NCI-H69 (cell line): ENCODE measurements at regions not wholly inside any gene's neighbourhood (a gene's known extent, or its start where the extent isn't known, plus 50 kb on each side); places are given as distances from the start of the nearest gene placed in this dataset.
A peak's percentile ranks its signal among the peaks of the same experiment; 100 is the strongest.
"Not testable (repeated sequence)": the region's sequence is repeated elsewhere in the genome, so short reads cannot be mapped to it uniquely, and the experiment has no call there.

Experiments used
- DNase-seq: peaks from one replicate; lab custom pipeline; 2025; lab: John Stamatoyannopoulos, UW

DNA sequence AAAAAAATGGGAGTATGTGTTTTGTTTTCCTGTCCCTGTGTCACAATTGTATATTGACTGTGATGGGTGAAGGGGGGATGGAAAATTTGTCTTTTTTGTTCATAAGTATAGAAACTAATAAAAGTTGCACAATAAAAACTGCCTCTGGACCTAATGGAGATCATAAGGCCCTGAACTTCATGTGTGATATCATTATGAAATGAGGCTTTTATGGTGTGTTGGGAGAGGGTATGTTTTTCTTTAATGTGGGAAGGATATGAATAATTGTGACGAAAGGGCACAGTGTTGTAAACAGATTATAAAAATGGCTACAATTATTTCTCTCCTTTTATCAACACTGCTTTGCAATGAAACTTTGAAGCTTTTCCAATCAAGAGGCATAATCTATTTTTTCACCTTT is 1889.3 kb upstream of the CELF4 start:
- DNase-seq = no peak

DNA sequence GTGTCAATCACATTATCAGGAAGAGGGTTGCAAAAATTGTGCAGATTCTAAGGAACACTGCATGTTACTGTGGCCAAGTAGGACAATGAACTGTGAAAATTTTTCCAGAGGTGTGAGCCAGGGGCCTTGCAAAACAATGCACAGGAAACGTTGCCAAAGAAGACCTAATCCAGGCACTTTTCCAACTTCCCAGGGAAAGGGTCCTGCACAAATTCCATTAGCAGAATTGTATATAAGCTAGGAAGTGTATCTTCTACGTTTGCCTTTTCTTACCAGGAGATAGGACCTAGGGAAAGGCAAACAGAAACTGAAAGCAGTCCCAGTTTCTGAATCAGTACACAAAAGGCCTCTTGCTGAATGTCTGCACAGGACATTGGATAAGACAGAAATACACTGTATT is 1888.3 kb upstream of the CELF4 start:
- DNase-seq = peak; percentile 65

DNA sequence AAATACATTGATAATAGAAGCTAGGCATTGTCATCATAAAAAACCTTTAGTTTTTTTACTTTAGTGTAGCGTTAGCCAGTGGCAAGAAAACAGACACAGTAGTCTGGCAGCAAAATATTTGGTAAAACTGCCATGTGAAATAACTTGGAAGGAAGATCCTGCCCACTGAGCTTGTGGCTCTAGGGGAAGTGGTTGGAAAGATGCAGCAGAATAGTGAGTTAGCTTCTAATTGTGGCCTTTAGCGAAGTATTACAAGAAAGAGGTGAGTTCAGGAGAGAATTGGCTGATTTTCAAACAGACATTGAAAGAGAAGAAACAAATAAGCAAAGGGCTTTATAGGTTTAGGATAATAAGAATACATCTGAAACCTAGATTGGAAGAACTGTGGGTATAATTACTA is 1887.8 kb upstream of the CELF4 start:
- DNase-seq = no peak

DNA sequence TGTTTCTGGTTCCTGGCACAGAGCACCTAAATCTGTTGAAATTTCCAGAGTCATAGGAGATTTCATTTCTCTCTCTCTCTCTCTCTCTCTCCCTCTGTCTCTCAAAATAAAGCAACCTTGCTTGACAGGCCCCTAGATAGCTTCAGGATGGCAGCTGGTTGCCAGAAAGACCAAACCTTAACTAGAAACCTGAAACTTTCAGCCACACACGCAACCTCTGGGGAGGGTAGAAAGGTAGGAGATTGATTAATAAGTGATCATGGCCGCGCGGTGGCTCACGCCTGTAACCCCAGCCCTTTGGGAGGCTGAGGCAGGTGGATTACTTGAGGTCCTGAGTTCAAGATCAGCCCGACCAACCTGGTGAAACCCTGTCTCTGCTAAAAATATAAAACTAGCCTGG is 1885.4 kb upstream of the CELF4 start:
- DNase-seq = no peak

DNA sequence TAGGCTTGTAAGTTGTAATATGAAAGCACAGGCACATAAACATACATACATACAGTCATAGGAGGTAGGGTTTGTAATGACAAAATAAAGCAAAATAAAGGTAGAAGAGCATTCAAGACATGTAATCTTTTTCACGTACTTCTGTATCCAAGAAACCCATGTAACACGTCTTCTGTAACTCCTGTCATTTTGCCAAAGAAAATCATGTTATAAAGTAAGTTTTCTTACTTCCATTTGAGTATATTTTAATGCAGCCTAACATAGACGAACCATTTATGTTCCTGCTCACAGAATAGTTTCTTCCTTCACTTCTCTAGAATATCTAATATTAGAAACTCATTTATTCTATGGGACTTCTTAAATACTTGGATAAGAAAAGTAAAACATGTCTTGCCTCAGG is 1884.0 kb upstream of the CELF4 start:
- DNase-seq = no peak

DNA sequence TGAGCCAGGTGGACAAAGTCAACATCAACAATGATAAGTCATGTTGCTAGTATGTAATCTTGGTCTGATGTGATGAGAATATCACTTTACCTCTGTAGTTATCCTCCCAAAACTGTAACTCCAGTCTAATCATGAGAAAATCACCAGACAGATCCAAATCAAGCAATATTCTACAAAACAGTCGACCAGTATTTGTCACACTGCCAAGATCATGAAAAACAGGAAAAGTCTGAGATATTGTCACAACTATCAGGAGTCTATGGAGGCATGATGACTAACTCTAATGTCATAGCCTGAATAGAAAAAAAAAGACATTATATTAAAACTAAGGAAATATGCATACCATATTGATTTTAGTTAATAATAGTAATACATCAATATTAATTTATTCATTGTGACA is 1883.3 kb upstream of the CELF4 start:
- DNase-seq = no peak

DNA sequence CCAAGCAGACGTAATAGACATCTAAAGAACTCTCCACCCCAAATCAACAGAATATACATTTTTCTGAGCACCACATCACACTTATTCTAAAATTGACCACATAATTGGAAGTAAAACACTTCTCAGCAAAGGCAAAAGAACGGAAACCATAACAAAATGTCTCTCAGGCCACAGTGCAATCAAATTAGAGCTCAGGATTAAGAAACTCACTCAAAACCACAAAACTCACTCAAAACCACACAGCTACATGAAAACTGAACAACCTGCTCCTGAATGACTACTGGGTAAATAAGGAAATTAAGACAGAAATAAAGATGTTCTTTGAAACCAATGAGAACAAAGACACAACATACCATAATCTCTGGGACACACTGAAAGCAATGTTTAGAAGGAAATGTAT is 1879.4 kb upstream of the CELF4 start:
- DNase-seq = not testable (repeated sequence)

DNA sequence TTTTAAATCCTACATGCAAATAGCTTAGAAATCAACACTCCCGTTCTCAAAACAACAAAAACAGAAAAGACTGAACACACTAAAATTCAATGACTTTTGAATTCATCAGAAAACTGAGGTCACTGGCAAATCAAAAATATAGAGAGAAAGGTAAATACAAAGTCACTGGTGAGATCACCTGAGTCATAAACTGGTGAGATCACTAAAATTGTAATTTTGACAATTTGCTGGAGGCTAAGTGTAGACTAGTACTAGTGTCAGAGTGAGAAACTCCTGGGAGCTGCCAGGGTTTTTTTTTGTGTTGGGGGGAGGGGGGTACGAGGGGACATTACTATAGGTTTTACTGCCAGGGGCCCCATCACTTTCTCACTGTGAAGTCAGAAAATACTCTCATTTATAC is 1876.0 kb upstream of the CELF4 start:
- peak; percentile 21 for DNase-seq

DNA sequence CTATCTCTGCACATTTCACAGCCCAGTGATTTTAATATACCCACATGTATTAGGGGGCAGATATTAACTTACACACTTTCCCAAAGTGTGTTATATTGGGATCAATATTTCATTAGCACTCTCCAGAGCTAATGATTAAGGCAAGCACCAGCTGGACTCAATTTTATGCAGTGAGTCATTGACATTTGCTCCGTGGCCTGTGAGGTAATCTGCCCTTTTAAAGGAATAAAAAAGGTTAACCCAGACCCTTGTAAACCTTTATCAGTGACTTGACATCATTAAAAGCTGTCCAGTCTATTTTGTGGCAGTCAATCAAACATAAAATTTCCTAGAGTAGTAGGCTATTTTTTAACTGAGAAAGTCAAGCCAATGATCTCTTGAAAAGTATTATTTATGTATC is 1870.4 kb upstream of the CELF4 start:
- no peak for DNase-seq

DNA sequence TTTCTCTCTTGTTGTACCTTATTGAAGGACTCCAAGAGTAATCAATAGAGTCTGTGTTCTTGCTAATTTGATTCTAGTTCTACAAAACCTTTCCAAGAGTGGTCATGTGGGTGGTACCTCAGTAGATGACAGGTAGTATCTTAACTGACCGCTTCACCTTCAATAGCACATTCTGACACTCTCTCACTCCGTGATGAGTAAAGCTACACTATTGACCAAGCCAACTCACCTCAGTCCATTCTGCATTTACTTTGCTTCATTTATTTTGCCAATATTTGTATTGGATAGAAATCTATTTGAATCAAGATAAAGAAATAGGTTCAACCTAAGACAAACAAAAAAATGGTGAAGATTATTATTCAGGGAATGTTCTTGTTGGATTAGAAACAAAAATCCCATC is 1869.6 kb upstream of the CELF4 start:
- DNase-seq = no peak

DNA sequence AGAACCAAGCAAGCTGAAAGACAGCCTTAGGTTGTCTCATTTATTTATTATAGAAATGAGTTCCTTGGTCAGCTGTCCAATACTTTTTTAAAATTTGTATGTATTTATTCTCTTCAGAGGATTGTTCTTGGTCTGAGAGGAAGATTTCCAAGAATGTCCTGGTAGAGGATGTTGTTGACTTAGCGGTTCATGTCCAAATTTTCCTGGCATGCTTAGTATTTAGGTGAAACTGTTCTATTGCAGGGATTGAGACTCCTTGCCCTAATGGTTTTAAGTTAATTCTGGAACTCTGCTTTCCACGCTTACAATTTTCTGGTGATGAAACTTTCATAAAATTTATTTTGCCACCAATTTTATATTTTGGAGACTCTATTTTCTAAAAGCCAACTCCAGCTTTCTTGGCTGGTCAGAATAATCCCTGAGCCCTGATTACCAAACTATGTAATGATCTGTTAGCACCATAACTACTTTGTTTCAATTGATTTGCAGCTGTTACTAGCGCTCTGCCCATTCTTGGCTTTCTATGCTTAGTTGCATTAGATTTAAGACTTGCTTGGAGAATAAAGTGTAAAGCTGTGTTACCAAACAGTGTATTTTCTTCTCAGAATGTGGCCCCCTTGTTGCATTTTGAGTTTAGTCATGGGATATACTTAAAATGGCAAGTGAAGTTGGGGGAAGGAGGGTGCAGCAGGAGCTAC is 1868.8 kb upstream of the CELF4 start:
- no peak for DNase-seq

DNA sequence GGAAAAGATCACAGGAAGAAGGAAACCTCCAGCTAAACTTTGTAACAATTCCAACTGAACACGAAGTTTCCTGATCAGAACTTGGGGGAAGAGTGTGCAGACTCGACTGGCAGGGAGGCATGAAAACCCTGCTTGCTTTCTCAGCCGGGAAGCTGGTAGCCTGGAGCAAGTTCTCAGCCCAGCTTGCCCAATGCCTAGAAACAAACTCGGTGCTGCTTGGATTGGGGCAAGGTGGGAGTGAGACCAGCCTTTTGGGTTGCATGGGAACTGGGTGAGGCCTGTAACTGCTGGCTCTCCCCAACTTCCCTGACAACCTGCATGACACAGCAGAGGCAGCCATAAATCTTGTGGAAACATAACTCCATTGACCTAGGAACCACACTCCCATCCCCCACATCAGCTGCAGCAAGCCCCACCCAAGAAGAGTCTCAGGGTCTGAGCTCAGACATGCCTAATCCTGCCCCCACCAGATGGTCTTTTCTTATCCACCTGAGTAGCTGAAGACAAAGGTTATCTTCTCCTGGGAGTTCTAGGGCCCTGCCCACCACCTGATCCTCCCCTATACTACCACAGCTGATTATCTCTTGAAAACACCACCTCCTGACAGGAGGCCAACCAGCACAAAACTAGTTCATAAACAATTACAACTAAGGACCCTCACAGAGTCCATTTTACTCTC is 1859.7 kb upstream of the CELF4 start:
- DNase-seq = peak; percentile 90

DNA sequence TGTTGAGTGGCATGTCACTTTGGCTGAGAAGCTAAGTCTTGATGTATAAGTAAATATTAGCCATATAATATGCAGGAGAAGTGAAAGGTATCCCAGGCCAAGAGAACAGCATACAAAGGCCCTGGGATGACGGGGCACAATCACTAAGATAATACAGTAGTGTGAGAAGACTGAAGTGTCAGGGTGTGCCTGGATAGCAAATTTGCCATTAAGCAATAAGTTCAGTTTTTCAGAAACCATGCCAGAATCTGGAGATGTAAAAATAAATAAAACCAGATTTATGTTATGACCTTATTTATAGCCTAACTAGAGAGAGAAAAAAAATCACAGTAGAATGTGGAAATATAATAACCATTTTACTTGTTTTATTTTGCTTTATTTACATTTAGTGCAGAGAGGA is 1858.7 kb upstream of the CELF4 start:
- DNase-seq = no peak

DNA sequence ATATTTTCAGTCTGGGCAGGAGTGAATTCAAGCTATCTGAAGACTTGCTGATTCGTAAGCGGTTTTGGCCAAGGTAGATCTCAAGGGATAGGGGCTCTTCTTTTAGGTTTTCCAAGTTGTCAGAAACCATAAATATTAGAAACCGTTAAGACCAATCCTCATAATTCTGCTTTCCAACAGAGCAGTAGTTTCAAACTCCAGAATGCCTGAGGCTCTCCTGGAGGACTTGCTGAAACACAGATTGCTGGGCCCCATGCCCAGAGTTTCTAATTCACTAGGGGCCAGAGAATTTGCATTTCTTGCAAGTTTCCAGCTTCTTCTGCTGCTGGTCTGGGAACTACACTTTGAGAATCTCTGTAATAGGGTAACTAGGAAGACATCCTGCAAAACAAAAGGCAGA is 1855.7 kb upstream of the CELF4 start:
- peak; percentile 27 for DNase-seq

DNA sequence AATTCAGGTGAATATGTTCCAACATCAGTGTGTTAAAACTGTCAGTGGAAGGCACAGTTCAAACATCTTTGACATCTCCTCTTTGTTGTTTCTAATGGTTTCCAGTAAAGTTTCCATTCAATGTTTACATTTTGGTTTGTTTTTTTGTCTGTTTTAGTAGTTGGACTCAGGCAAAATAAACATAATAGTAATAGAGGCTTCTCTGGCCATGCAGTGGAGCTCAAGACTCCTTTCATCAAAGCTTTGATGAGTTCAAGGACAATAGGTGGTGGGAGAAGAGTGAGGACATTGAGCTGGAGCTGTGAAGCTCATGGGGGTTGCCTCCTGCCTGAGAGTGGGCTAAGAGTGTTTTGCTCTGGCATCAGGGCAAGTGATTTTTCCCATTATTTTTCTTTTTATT is 1853.7 kb upstream of the CELF4 start:
- no peak for DNase-seq

DNA sequence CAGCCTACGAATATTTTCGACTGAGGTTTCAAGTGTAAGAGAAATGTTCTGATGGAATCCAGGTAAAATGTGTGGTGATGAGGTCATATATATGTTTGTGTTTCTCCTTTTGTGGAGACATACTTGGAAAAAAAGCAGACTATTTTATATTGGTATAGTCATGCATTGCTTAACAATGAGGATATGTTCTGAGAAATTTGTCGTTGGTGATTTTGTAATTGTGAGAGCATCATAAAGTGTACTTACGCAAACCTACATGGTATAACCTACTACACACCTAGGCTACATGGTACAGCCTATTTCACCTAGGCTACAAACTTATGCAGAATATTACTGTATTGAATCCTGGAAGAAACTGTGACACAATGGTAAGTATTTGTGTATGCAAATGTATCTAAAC is 1849.9 kb upstream of the CELF4 start:
- DNase-seq = no peak

DNA sequence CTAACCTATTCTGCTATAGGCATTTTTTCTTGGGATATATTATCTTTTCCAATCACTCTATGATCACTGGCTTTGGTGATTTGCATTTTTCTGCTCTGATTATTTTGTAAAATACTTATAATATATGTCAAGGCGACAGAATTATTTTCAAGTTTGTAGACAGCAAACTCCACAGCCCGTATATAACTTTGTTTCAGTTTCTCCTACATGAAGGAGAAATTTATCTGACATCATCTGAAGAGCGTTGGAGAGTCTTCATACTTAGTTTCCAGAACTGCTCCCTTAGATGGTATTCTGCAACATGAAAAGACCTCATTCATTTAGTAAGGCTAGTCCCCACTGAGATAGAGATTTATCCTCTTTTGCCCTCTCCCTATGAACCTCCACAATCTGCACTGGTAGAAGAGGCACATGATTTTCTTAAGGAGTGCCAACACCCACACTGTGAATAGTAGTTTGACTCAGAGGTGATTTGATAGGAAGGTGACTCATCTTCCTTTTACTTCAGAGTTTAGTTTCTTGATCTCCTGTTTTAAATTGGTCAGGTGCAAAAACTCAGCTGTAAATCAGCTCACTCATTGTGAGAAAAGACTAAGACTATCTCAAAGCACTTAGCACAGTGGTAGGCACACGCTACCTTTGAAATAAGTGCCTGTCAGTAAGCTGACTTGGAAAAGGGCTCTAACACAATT is 1848.6 kb upstream of the CELF4 start:
- peak; percentile 27 for DNase-seq

DNA sequence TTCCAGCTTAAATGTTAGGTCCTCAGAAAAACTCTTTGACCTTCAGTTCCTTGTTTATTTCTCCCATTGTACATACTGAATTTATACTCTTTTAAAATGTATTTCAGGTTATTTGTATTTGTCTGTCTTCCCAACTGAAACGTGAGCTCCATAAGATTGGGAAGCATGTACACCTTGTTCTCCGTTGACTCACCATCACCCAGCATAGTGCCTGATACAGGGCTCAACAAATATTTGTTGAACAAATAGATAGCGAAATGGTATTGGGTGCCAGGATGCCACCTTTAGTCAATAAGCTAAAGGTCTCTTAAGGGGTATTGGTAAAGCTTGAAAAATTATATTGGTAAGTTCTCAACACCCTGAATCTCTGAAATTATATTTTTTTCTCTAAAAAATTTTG is 1841.3 kb upstream of the CELF4 start:
- peak; percentile 53 for DNase-seq

DNA sequence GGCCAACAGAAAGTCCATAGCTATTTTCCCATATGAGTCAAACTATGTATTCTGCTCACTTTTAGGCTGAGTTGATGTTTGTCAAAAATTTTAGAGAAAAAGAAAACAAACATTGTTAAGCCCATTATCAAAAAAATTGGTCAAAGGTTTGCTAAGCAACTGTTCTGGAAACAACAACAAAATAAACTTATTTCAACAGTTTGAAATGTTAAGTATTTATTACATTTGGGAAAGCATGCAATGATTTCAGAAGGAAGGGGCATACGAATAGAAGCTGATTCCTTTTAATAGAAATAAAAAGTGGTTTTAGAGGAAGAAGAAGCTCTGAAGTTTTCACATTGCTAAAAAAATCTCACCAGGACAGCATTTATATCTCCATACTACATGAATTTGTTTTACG is 1837.5 kb upstream of the CELF4 start:
- DNase-seq = no peak

DNA sequence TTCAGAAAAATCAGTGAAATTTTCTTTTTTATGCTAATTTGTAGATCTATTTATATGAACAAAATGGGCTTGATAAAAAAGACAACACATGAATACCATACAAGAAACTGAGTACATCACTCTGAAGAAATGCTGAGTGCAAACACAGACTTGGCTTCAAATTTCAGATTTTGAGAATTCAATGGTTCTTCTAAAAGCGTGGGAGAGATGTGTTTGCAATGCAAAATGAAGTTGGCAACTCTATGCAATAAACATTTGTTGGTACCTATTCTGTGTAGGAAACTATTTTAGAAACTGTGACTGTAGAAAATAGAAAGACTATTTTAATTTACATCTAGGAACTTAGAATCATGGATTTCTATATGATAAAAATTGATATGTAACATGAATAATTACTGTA is 1834.1 kb upstream of the CELF4 start:
- DNase-seq = no peak

DNA sequence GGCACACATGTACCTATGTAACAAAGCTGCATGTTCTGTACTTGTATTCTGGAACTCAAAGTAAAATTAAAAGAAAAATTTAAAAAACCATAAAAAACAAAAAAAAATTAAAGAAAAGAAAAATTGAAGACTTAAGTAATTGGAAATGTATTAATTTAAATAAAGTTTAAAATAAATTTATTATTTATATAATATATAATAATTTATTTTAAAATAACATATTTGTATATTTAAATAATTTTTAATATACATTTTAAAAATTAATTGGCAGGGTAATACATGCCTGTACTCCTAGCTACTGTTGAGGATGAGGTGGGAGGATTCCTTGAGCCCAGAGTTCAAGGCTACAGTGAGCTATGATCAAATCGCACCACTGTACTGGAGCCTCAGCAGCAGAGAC is 1830.6 kb upstream of the CELF4 start:
- no peak for DNase-seq

DNA sequence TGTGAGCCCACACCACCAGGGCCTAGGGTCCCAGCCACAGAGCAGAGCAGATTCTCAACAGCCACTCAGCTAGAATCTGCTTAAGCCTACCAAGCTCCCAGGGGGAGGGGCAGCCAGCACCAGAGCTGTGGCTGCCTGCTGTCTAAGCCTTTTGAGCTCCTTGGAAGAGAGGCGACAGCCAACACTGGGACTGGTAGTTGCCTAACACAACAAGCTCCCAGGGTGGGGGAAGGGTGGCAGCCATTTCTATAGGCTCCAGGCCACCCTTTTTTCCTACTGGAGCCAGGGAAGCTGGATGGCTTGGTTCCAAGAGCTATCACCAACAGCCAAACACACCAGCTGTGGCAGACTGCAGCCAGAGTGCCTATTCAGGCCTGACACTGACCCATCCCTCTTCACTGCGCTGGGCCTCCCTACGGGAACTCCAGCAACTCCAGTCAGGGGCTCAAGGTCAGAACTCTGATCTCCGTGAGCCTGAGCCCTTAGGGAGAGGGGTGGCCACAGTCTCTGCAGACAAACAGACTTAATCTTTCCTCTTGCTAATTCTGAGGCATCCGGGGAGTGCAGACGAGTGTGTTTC is 1824.3 kb upstream of the CELF4 start:
- DNase-seq = peak; percentile 100

DNA sequence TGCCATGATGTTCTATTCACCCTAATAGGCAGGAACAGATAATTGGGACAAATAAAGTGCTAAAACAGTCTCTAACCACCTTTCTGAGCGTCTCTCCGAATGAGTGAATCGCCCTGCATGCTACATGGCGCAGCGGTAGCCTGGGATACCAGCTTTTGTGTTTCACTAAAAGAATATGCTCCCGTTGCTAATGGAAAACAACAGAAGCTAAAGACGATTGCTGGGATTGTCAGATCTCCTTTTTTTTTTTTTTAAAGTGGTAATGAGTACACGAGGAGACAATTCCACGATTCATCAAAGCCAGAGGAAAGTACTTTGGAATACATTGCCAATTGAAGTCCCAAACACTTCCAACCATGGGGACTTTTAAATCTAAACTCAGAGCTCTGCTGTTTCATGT is 1815.3 kb upstream of the CELF4 start:
- peak; percentile 54 for DNase-seq
